Neutrophil (primary cell): ENCODE measurements at regions not wholly inside any gene's neighbourhood (a gene's known extent, or its start where the extent isn't known, plus 50 kb on each side); places are given as distances from the start of the nearest gene placed in this dataset.
A peak's percentile ranks its signal among the peaks of the same experiment; 100 is the strongest.

Experiments
- H3K27ac ChIP-seq: fragments of 200-600 bp; sonication (generic); 2 replicates; pipeline ENCODE4 v1.5.1; 2016; ENCODE audit warnings: mild to moderate bottlenecking, moderate library complexity
- H3K27me3 ChIP-seq: fragments of 200-600 bp; sonication (generic); 2 replicates; pipeline ENCODE4 v1.6.0; 2016; ENCODE audit warnings: mild to moderate bottlenecking
- H3K36me3 ChIP-seq: fragments of 200-600 bp; sonication (generic); 2 replicates; pipeline ENCODE4 v1.5.1; 2017
- H3K4me1 ChIP-seq, 2 experiments: fragments of 200-600 bp in 1 of 2; sonication (generic) in 1 of 2; 1 replicate in 1 of 2; 2 replicates in 1 of 2; pipeline versions ENCODE4 v1.5.1 to v1.6.1; 2013 to 2016; ENCODE audit warnings: low read depth in 1 of 2, low read length in 1 of 2, mild to moderate bottlenecking in 1 of 2, moderate library complexity in 1 of 2; ENCODE audit not compliant: control insufficient read depth in 1 of 2, insufficient read depth in 1 of 2
- H3K4me3 ChIP-seq, 2 experiments: fragments of 200-600 bp in 1 of 2; sonication (generic) in 1 of 2; 1 replicate in 1 of 2; 2 replicates in 1 of 2; pipeline ENCODE4 v1.5.1; 2013 to 2016; ENCODE audit warnings: low read depth in 1 of 2, low read length in 1 of 2, mild to moderate bottlenecking in 1 of 2, moderate library complexity in 1 of 2
- H3K9me3 ChIP-seq: fragments of 200-600 bp; sonication (generic); 2 replicates; pipeline ENCODE4 v1.5.1; 2016
- CTCF ChIP-seq: fragments of 200-600 bp; sonication (generic); IDR thresholded peaks from 2 replicates; pipeline ENCODE4 v1.5.1; 2016; ENCODE audit warnings: antibody characterized with exemption

- H3K9me3 ChIP-seq = no peaks in the 10 kb centered on the region
- H3K4me3 ChIP-seq = no peak overlapping the region
- H3K27me3 ChIP-seq = no peaks in the 10 kb centered on the region
- peaks cover 0 to 3% of the 10 kb centered on the region in 2 experiments for H3K4me1 ChIP-seq
- no peaks in the 10 kb centered on the region for H3K36me3 ChIP-seq
- H3K27ac ChIP-seq = no peak overlapping the region
- TF ChIP-seq CTCF = peak; percentile 50
Measured at GRCh38 chr2:204325468-204325867, 219.8 kb upstream of the PARD3B start.

- Histone ChIP-seq H3K36me3 (no peaks in the 10 kb centered on the region), H3K27me3 (no peaks in the 10 kb centered on the region), H3K9me3 (no peaks in the 10 kb centered on the region), H3K4me1 (peaks cover 0 to 3% of the 10 kb centered on the region in 2 experiments), H3K4me3 (no peak overlapping the region), H3K27ac (no peak overlapping the region)
- no peak for TF ChIP-seq CTCF
Measured at GRCh38 chr2:204328373-204328772, 216.9 kb upstream of the PARD3B start.

- H3K4me3 ChIP-seq = no peak overlapping the region
- no peaks in the 10 kb centered on the region for H3K9me3 ChIP-seq
- H3K27me3 ChIP-seq = no peaks in the 10 kb centered on the region
- no peak overlapping the region for H3K27ac ChIP-seq
- H3K36me3 ChIP-seq = no peaks in the 10 kb centered on the region
- H3K4me1 ChIP-seq = peaks cover 0 to 3% of the 10 kb centered on the region in 2 experiments
- no peak for TF ChIP-seq CTCF
Measured at GRCh38 chr2:204329016-204329415, 216.3 kb upstream of the PARD3B start.

GRCh38 chr2:204329532-204329931, 215.7 kb upstream of the PARD3B start:
- H3K36me3 ChIP-seq = no peaks in the 10 kb centered on the region
- H3K9me3 ChIP-seq = no peaks in the 10 kb centered on the region
- no peak overlapping the region for H3K27ac ChIP-seq
- peaks cover 0 to 3% of the 10 kb centered on the region in 2 experiments for H3K4me1 ChIP-seq
- no peak for TF ChIP-seq CTCF
- no peak overlapping the region for H3K4me3 ChIP-seq
- H3K27me3 ChIP-seq = no peaks in the 10 kb centered on the region

- TF ChIP-seq CTCF = no peak
- Histone ChIP-seq H3K4me1 (no peaks in the 10 kb centered on the region), H3K4me3 (no peak overlapping the region), H3K36me3 (no peaks in the 10 kb centered on the region), H3K9me3 (no peaks in the 10 kb centered on the region), H3K27me3 (no peaks in the 10 kb centered on the region), H3K27ac (no peak overlapping the region)
Measured at GRCh38 chr2:204331180-204331579, 214.1 kb upstream of the PARD3B start.

GRCh38 chr2:204331988-204332387, 213.3 kb upstream of the PARD3B start:
- H3K9me3 ChIP-seq = no peaks in the 10 kb centered on the region
- no peak overlapping the region for H3K4me3 ChIP-seq
- H3K4me1 ChIP-seq = no peaks in the 10 kb centered on the region
- no peaks in the 10 kb centered on the region for H3K36me3 ChIP-seq
- no peaks in the 10 kb centered on the region for H3K27me3 ChIP-seq
- no peak overlapping the region for H3K27ac ChIP-seq
- TF ChIP-seq CTCF = no peak
